Epithelial cell of proximal tubule (primary cell): ENCODE measurements at regions not wholly inside any gene's neighbourhood (a gene's known extent, or its start where the extent isn't known, plus 50 kb on each side); places are given as distances from the start of the nearest gene placed in this dataset.

ENCODE experiments used
- DNase-seq: peaks from one replicate; pipeline ENCODE4 v3.0.0-alpha.2; 2011; ENCODE audit warnings: low read depth
- H3K4me3 ChIP-seq: 2 replicates; pipeline ENCODE4 v1.5.1; 2011; ENCODE audit warnings: low read depth, mild to moderate bottlenecking, low read length
- CTCF ChIP-seq: conservative IDR thresholded peaks from 2 replicates; pipeline ENCODE4 v1.5.1; 2012; ENCODE audit warnings: low read depth, mild to moderate bottlenecking, low read length

GRCh38 chr21:35969281-35969680 is 91.0 kb downstream of the SETD4 start:
- DNase-seq: no peak
- no peak overlapping the region for H3K4me3 ChIP-seq
- TF ChIP-seq CTCF: no peak

GRCh38 chr21:35968564-35968963 is 91.8 kb downstream of the SETD4 start:
- DNase-seq: no peak
- no peak for TF ChIP-seq CTCF
- H3K4me3 ChIP-seq: no peak overlapping the region

GRCh38 chr21:35965699-35966098 is 94.6 kb downstream of the SETD4 start:
- TF ChIP-seq CTCF: no peak
- no peak for DNase-seq
- no peak overlapping the region for H3K4me3 ChIP-seq

- DNase-seq: no peak
- TF ChIP-seq CTCF: no peak
- no peak overlapping the region for H3K4me3 ChIP-seq
Observed at GRCh38 chr21:35963920-35964451, 96.3 kb downstream of the SETD4 start.

- TF ChIP-seq CTCF: no peak
- no peak for DNase-seq
- H3K4me3 ChIP-seq: no peak overlapping the region
Observed at GRCh38 chr21:35962917-35963316, 97.4 kb downstream of the SETD4 start.

- DNase-seq: no peak
- TF ChIP-seq CTCF: no peak
- H3K4me3 ChIP-seq: no peak overlapping the region
Observed at GRCh38 chr21:35954066-35954465, 106.3 kb downstream of the SETD4 start.

- no peak overlapping the region for H3K4me3 ChIP-seq
- DNase-seq: no peak
Observed at GRCh38 chr21:35953597-35953996, 106.7 kb downstream of the SETD4 start.

More at GRCh38 chr21:35953597-35953996, 106.7 kb downstream of the SETD4 start:
- no peak for TF ChIP-seq CTCF
